ENCODE measurements at regions not wholly inside any gene's neighbourhood (a gene's known extent, or its start where the extent isn't known, plus 50 kb on each side); places are given as distances from the start of the nearest gene placed in this dataset.

- Histone ChIP-seq H3K9ac (ENCODE audit: low read length) (no peak overlapping the region), H3K27me3 (replicated peaks; ENCODE audit: control insufficient read depth, insufficient read depth, low read length) (no peaks in the 10 kb centered on the region), H3K4me3 (ENCODE audit: low read length) (no peak overlapping the region), H3K36me3 (ENCODE audit: control insufficient read depth, insufficient read depth, low read length, severe bottlenecking) (no peaks in the 10 kb centered on the region), H3K4me1 (ENCODE audit: control insufficient read depth, insufficient read depth, low read length) (no peaks in the 10 kb centered on the region), H3K9me3 (ENCODE audit: control insufficient read depth, low read length) (no peaks in the 10 kb centered on the region)
- DNase-seq (ENCODE audit: low read depth): no peak
These were observed 92.8 kb upstream of the ZP4 start for GRCh38 chr1:237983496-237983895.

DNA sequence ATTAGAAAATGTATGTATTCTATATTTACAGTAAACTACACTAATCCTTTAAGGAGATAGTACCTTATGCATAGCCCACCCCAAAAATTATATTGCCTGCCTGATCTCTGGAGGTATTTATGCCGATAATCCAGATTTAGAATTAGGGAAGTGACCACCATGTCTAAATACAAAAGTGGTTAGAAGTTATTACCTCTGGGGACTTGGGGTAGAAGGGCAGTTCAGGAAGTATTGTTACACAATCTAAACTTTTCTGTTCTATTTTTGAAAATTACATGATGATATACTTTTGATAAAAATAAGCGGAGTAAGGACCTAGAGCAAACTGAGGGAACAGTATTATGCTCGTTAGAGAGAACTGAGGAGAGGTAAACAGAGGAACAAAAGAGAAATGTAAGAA, 90.5 kb upstream of the ZP4 start:
- no peak overlapping the region for H3K4me3 ChIP-seq (ENCODE audit: low read length)

GRCh38 chr1:237976331-237976730, 85.6 kb upstream of the ZP4 start:
- Histone ChIP-seq H3K27me3 (replicated peaks; ENCODE audit: control insufficient read depth, insufficient read depth, low read length) (no peaks in the 10 kb centered on the region), H3K4me3 (ENCODE audit: low read length) (no peak overlapping the region), H3K4me1 (ENCODE audit: control insufficient read depth, insufficient read depth, low read length) (no peaks in the 10 kb centered on the region), H3K9me3 (ENCODE audit: control insufficient read depth, low read length) (no peaks in the 10 kb centered on the region), H3K9ac (ENCODE audit: low read length) (no peak overlapping the region), H3K36me3 (ENCODE audit: control insufficient read depth, insufficient read depth, low read length, severe bottlenecking) (no peaks in the 10 kb centered on the region)
- no peak for DNase-seq (ENCODE audit: low read depth)

More for the DNA sequence above, 90.5 kb upstream of the ZP4 start:
- Histone ChIP-seq H3K27me3 (replicated peaks; ENCODE audit: control insufficient read depth, insufficient read depth, low read length) (no peaks in the 10 kb centered on the region), H3K9ac (ENCODE audit: low read length) (no peak overlapping the region), H3K4me1 (ENCODE audit: control insufficient read depth, insufficient read depth, low read length) (no peaks in the 10 kb centered on the region), H3K36me3 (ENCODE audit: control insufficient read depth, insufficient read depth, low read length, severe bottlenecking) (no peaks in the 10 kb centered on the region), H3K9me3 (ENCODE audit: control insufficient read depth, low read length) (no peaks in the 10 kb centered on the region)
- no peak for DNase-seq (ENCODE audit: low read depth)

DNA sequence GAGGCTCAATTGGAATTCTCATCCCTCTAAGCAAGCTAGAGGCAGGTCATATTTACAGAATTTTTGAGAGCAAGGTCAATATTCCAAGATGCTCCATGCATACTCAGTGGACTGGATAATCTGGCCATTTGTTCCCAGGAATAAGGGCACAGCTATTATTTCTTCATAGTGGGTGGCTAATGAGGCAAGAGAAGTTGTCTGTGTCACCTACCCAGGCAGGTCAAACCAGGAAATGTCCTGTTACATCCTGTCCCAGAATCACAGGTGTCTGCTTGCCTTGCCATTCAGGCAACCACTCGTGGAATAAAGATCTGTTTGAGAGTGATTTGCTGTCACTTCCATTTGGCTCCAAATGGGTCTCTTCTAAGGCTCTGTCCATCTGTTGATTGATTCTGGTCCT, 85.2 kb upstream of the ZP4 start:
- no peaks in the 10 kb centered on the region for H3K36me3 ChIP-seq (ENCODE audit: control insufficient read depth, insufficient read depth, low read length, severe bottlenecking)
- DNase-seq (ENCODE audit: low read depth): no peak
- no peaks in the 10 kb centered on the region for H3K4me1 ChIP-seq (ENCODE audit: control insufficient read depth, insufficient read depth, low read length)

DNA sequence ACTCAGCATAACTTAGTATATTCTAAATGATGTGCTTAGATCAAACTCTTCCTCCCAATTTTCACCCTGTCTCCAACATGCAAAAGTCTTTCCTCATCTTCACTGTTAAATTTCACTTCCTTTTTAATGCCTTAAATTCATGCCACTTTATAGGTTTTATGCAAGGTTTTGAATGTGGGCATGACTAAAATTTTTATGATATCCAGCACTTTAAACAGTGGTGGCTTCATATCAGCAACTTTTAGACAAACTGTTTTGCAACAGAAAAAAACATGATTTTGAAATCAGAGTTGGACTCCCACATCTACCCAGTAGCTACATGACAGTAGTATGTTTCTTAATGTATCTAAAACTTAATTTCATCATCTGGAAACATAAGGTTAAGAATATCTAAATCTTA, 84.7 kb upstream of the ZP4 start:
- no peak for DNase-seq (ENCODE audit: low read depth)
- H3K27me3 ChIP-seq (replicated peaks; ENCODE audit: control insufficient read depth, insufficient read depth, low read length): no peaks in the 10 kb centered on the region
- H3K4me3 ChIP-seq (ENCODE audit: low read length): no peak overlapping the region
- no peaks in the 10 kb centered on the region for H3K4me1 ChIP-seq (ENCODE audit: control insufficient read depth, insufficient read depth, low read length)
- no peak overlapping the region for H3K9ac ChIP-seq (ENCODE audit: low read length)
- H3K36me3 ChIP-seq (ENCODE audit: control insufficient read depth, insufficient read depth, low read length, severe bottlenecking): no peaks in the 10 kb centered on the region
- H3K9me3 ChIP-seq (ENCODE audit: control insufficient read depth, low read length): no peaks in the 10 kb centered on the region

More for the DNA sequence above, 85.2 kb upstream of the ZP4 start:
- H3K9me3 ChIP-seq (ENCODE audit: control insufficient read depth, low read length): no peaks in the 10 kb centered on the region
- H3K9ac ChIP-seq (ENCODE audit: low read length): no peak overlapping the region
- H3K4me3 ChIP-seq (ENCODE audit: low read length): no peak overlapping the region
- H3K27me3 ChIP-seq (replicated peaks; ENCODE audit: control insufficient read depth, insufficient read depth, low read length): no peaks in the 10 kb centered on the region

DNA sequence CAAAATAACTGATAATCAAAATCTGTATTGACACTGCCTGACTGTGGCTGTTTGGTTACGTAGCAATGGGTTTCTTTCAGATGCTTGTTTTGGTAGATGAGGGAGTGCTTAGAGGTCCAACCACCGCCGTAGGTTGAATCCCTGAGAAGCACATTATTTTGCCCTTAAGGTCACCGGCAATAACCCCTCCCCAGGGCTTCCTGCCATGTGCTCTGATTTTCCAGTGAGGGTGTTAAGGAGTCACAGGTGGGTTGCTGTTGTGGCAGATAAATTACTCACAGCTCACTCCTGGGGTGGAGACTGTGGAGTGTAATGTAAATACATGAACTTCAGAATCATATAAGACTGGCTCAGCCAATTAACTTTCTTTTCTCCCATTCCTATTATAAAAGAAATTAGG, 81.5 kb upstream of the ZP4 start:
- no peaks in the 10 kb centered on the region for H3K36me3 ChIP-seq (ENCODE audit: control insufficient read depth, insufficient read depth, low read length, severe bottlenecking)
- no peak for DNase-seq (ENCODE audit: low read depth)
- H3K9ac ChIP-seq (ENCODE audit: low read length): no peak overlapping the region
- no peak overlapping the region for H3K4me3 ChIP-seq (ENCODE audit: low read length)
- no peaks in the 10 kb centered on the region for H3K27me3 ChIP-seq (replicated peaks; ENCODE audit: control insufficient read depth, insufficient read depth, low read length)
- no peaks in the 10 kb centered on the region for H3K9me3 ChIP-seq (ENCODE audit: control insufficient read depth, low read length)
- H3K4me1 ChIP-seq (ENCODE audit: control insufficient read depth, insufficient read depth, low read length): no peaks in the 10 kb centered on the region

DNA sequence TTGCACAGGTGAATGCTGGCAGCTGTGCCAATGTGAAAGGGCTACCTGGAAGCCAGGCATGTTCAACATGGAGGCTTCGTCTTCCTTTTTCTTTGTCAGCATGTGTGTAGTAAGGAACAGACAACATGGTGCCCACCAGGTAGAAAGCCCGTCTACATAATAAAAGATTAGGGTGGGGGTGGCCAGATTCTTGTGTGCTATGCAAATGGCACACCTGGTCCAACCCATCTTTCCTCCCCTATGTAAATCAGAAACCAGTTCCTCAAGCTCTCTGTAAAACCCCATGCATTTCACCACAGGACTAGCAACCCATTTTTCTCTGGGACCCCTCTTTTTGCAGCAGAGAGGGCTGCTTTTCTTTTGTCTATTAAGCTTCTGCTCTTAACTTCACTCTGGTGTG, 72.3 kb upstream of the ZP4 start:
- no peak for DNase-seq (ENCODE audit: low read depth)
- Histone ChIP-seq H3K36me3 (ENCODE audit: control insufficient read depth, insufficient read depth, low read length, severe bottlenecking) (no peaks in the 10 kb centered on the region), H3K27me3 (replicated peaks; ENCODE audit: control insufficient read depth, insufficient read depth, low read length) (no peaks in the 10 kb centered on the region), H3K9ac (ENCODE audit: low read length) (no peak overlapping the region), H3K4me1 (ENCODE audit: control insufficient read depth, insufficient read depth, low read length) (no peaks in the 10 kb centered on the region), H3K9me3 (ENCODE audit: control insufficient read depth, low read length) (no peaks in the 10 kb centered on the region), H3K4me3 (ENCODE audit: low read length) (no peak overlapping the region)

GRCh38 chr1:237961754-237962153, 71.0 kb upstream of the ZP4 start:
- Histone ChIP-seq H3K4me3 (ENCODE audit: low read length) (no peak overlapping the region), H3K9ac (ENCODE audit: low read length) (no peak overlapping the region), H3K4me1 (ENCODE audit: control insufficient read depth, insufficient read depth, low read length) (no peaks in the 10 kb centered on the region), H3K36me3 (ENCODE audit: control insufficient read depth, insufficient read depth, low read length, severe bottlenecking) (no peaks in the 10 kb centered on the region), H3K9me3 (ENCODE audit: control insufficient read depth, low read length) (no peaks in the 10 kb centered on the region), H3K27me3 (replicated peaks; ENCODE audit: control insufficient read depth, insufficient read depth, low read length) (no peaks in the 10 kb centered on the region)
- no peak for DNase-seq (ENCODE audit: low read depth)

- H3K36me3 ChIP-seq (ENCODE audit: control insufficient read depth, insufficient read depth, low read length, severe bottlenecking): no peaks in the 10 kb centered on the region
- no peak for DNase-seq (ENCODE audit: low read depth)
- H3K9me3 ChIP-seq (ENCODE audit: control insufficient read depth, low read length): no peaks in the 10 kb centered on the region
These were observed 69.1 kb upstream of the ZP4 start for GRCh38 chr1:237959838-237960237.

GRCh38 chr1:237953238-237953637, 62.5 kb upstream of the ZP4 start:
- no peak overlapping the region for H3K9ac ChIP-seq (ENCODE audit: low read length)
- no peaks in the 10 kb centered on the region for H3K9me3 ChIP-seq (ENCODE audit: control insufficient read depth, low read length)
- H3K36me3 ChIP-seq (ENCODE audit: control insufficient read depth, insufficient read depth, low read length, severe bottlenecking): no peaks in the 10 kb centered on the region
- no peaks in the 10 kb centered on the region for H3K4me1 ChIP-seq (ENCODE audit: control insufficient read depth, insufficient read depth, low read length)
- no peak for DNase-seq (ENCODE audit: low read depth)
- no peaks in the 10 kb centered on the region for H3K27me3 ChIP-seq (replicated peaks; ENCODE audit: control insufficient read depth, insufficient read depth, low read length)
- H3K4me3 ChIP-seq (ENCODE audit: low read length): no peak overlapping the region

More at GRCh38 chr1:237959838-237960237, 69.1 kb upstream of the ZP4 start:
- no peaks in the 10 kb centered on the region for H3K4me1 ChIP-seq (ENCODE audit: control insufficient read depth, insufficient read depth, low read length)
- no peaks in the 10 kb centered on the region for H3K27me3 ChIP-seq (replicated peaks; ENCODE audit: control insufficient read depth, insufficient read depth, low read length)
- no peak overlapping the region for H3K9ac ChIP-seq (ENCODE audit: low read length)
- no peak overlapping the region for H3K4me3 ChIP-seq (ENCODE audit: low read length)

Measured in adipocyte (in vitro differentiated cells).